ENCODE measurements at regions not wholly inside any gene's neighbourhood (a gene's known extent, or its start where the extent isn't known, plus 50 kb on each side); places are given as distances from the start of the nearest gene placed in this dataset.

DNA sequence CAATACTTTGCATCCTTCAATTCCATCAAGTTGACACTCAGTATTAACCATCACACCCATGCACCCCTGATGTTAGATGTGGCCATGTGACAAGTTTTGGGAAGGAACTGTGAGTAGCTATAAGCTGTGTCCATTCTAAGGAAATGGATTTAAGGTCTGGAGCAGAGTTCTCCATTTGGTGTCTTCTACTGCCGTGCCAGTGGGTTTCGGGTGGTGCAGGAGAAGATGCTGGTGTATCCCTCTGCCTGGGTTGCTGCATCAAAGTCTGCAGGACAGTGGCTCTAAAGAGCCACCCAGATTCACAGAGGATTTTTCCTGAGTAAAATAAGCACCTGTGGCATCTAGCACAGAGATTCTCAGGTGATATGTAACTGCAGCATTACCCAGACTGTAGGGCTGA is 105.7 kb upstream of the IRS2 start:
- no peak for FAIRE-seq
- Histone ChIP-seq H3K27me3 (ENCODE audit: control insufficient read depth in 2 of 2, insufficient read depth in 2 of 2, low read length in 2 of 2) (no peaks in the 10 kb centered on the region), H3K27ac (ENCODE audit: extremely low read depth, low read depth, low read length) (no peak overlapping the region), H3K9ac (ENCODE audit: insufficient read depth in 1 of 2, low read depth in 2 of 2, low read length in 2 of 2) (no peak overlapping the region), H3K36me3 (ENCODE audit: control insufficient read depth, insufficient read depth, low read length) (no peaks in the 10 kb centered on the region), H3K9me3 (replicated peaks; ENCODE audit: control insufficient read depth, insufficient read depth, low read depth, low read length) (no peaks in the 10 kb centered on the region), H2AFZ (ENCODE audit: low read depth, low read length) (no peak overlapping the region), H4K20me1 (replicated peaks; ENCODE audit: control insufficient read depth, insufficient read depth, low read length) (no peaks in the 10 kb centered on the region), H3K4me1 (replicated peaks in 1 of 2; ENCODE audit: control insufficient read depth in 2 of 2, insufficient read depth in 2 of 2, low read length in 2 of 2) (no peaks in the 10 kb centered on the region), H3K4me3 (no peak overlapping the region), H3K79me2 (ENCODE audit: control insufficient read depth, insufficient read depth, low read length) (no peaks in the 10 kb centered on the region), H3K9me1 (ENCODE audit: control insufficient read depth, insufficient read depth, low read length) (no peaks in the 10 kb centered on the region), H3K4me2 (ENCODE audit: insufficient read depth, low read length) (no peak overlapping the region)
- WGBS (ENCODE audit: insufficient coverage, low coverage, missing lambda C conversion rate), result 7% methylated on average over 2 of the region's 2 CpGs
- in situ Hi-C loops (cut with MboI) (no loop called here), intact Hi-C loops (cut with micrococcal nuclease) (no loop called here)
- BruUV-seq (replicated peaks), result no TSS peak
- ChIA-PET POLR2A (no interaction called here), CTCF (ENCODE audit: low intra/inter-chr PET ratio) (no interaction called here)
- TF ChIP-seq POU5F1 (IDR thresholded peaks at IDR 0.05; ENCODE audit: borderline replicate concordance, low read depth, low read length, partially characterized antibody) (no peak), TAL1 (IDR thresholded peaks at IDR 0.05) (no peak)
- DNase-seq (ENCODE audit: extremely low read depth in 1 of 4, low spot score in 3 of 4), result no peak
- ATAC-seq, result no peak

DNA sequence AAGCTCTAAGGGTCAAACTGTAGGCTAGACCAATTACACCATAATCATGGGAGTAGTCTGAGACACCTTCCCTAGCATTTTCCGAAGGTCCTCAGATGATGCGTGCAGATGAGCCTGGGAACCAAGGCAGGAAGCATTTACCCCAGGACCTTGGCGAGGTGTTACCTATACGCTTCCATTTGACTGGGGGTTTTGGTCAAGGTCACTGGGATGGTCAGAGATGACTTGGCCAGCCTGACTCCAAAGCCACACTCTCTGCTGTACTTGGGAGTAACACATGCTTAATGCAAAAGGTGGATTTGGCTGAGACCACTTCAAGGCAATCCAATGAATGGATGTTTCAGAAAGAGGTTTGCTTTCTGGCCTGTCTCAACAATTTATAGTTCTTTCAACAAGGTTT is 98.9 kb upstream of the IRS2 start:
- Histone ChIP-seq H3K9ac (ENCODE audit: insufficient read depth in 1 of 2, low read depth in 2 of 2, low read length in 2 of 2) (no peak overlapping the region), H3K79me2 (ENCODE audit: control insufficient read depth, insufficient read depth, low read length) (no peaks in the 10 kb centered on the region), H3K4me1 (replicated peaks in 1 of 2; ENCODE audit: control insufficient read depth in 2 of 2, insufficient read depth in 2 of 2, low read length in 2 of 2) (no peaks in the 10 kb centered on the region), H3K4me2 (ENCODE audit: insufficient read depth, low read length) (no peak overlapping the region), H3K27me3 (ENCODE audit: control insufficient read depth in 2 of 2, insufficient read depth in 2 of 2, low read length in 2 of 2) (peaks cover 0 to 24% of the 10 kb centered on the region in 2 experiments; a peak in 2 of 5 replicates), H3K9me3 (replicated peaks; ENCODE audit: control insufficient read depth, insufficient read depth, low read depth, low read length) (no peaks in the 10 kb centered on the region), H3K36me3 (ENCODE audit: control insufficient read depth, insufficient read depth, low read length) (no peaks in the 10 kb centered on the region), H4K20me1 (replicated peaks; ENCODE audit: control insufficient read depth, insufficient read depth, low read length) (no peaks in the 10 kb centered on the region), H3K4me3 (no peak overlapping the region), H2AFZ (ENCODE audit: low read depth, low read length) (no peak overlapping the region), H3K9me1 (ENCODE audit: control insufficient read depth, insufficient read depth, low read length) (no peaks in the 10 kb centered on the region), H3K27ac (ENCODE audit: extremely low read depth, low read depth, low read length) (no peak overlapping the region)
- ATAC-seq (no peak), FAIRE-seq (no peak), DNase-seq (ENCODE audit: extremely low read depth in 1 of 4, low spot score in 3 of 4) (no peak)
- ChIA-PET POLR2A (no interaction called here), CTCF (ENCODE audit: low intra/inter-chr PET ratio) (no interaction called here)
- TF ChIP-seq E2F3 (CRISPR knock-in tag; IDR thresholded peaks at IDR 0.05) (no peak), NR2F6 (CRISPR knock-in tag; IDR thresholded peaks at IDR 0.05) (no peak), ZNF124 (CRISPR knock-in tag; IDR thresholded peaks at IDR 0.05) (no peak), ARHGAP35 (IDR thresholded peaks at IDR 0.05; ENCODE audit: partially characterized antibody) (no peak), ZZZ3 (IDR thresholded peaks at IDR 0.05) (no peak), BCL6 (CRISPR knock-in tag; IDR thresholded peaks at IDR 0.05) (no peak), ZKSCAN3 (CRISPR knock-in tag; IDR thresholded peaks at IDR 0.05) (no peak), FUS (optimal IDR thresholded peaks at IDR 0.05; ENCODE audit: low read depth, low read length) (no peak), SAP30 (IDR thresholded peaks at IDR 0.05; ENCODE audit: borderline replicate concordance, insufficient read depth, low read depth, low read length, poor library complexity, severe bottlenecking) (no peak), TSC22D4 (tag; IDR thresholded peaks at IDR 0.05) (no peak), ZC3H11A (IDR thresholded peaks at IDR 0.05; ENCODE audit: low read depth, low read length) (no peak)
- TF ChIP-seq, protein P1, sequence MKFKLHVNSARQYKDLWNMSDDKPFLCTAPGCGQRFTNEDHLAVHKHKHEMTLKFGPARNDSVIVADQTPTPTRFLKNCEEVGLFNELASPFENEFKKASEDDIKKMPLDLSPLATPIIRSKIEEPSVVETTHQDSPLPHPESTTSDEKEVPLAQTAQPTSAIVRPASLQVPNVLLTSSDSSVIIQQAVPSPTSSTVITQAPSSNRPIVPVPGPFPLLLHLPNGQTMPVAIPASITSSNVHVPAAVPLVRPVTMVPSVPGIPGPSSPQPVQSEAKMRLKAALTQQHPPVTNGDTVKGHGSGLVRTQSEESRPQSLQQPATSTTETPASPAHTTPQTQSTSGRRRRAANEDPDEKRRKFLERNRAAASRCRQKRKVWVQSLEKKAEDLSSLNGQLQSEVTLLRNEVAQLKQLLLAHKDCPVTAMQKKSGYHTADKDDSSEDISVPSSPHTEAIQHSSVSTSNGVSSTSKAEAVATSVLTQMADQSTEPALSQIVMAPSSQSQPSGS (CRISPR knock-in tag; IDR thresholded peaks at IDR 0.05), result no peak
- TF ChIP-seq, protein P2, sequence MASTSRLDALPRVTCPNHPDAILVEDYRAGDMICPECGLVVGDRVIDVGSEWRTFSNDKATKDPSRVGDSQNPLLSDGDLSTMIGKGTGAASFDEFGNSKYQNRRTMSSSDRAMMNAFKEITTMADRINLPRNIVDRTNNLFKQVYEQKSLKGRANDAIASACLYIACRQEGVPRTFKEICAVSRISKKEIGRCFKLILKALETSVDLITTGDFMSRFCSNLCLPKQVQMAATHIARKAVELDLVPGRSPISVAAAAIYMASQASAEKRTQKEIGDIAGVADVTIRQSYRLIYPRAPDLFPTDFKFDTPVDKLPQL (IDR thresholded peaks at IDR 0.05; ENCODE audit: extremely low read depth, insufficient read length), result no peak
- TF ChIP-seq, protein P3, sequence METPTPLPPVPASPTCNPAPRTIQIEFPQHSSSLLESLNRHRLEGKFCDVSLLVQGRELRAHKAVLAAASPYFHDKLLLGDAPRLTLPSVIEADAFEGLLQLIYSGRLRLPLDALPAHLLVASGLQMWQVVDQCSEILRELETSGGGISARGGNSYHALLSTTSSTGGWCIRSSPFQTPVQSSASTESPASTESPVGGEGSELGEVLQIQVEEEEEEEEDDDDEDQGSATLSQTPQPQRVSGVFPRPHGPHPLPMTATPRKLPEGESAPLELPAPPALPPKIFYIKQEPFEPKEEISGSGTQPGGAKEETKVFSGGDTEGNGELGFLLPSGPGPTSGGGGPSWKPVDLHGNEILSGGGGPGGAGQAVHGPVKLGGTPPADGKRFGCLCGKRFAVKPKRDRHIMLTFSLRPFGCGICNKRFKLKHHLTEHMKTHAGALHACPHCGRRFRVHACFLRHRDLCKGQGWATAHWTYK (CRISPR knock-in tag; IDR thresholded peaks at IDR 0.05), result no peak
- WGBS (ENCODE audit: insufficient coverage, low coverage, missing lambda C conversion rate), result 9% methylated on average over 4 of the region's 4 CpGs
- intact Hi-C loops (cut with micrococcal nuclease) (no loop called here), in situ Hi-C loops (cut with MboI) (no loop called here)
- no TSS peak for BruUV-seq (replicated peaks)
